ENCODE measurements at regions not wholly inside any gene's neighbourhood (a gene's known extent, or its start where the extent isn't known, plus 50 kb on each side); places are given as distances from the start of the nearest gene placed in this dataset.

DNA sequence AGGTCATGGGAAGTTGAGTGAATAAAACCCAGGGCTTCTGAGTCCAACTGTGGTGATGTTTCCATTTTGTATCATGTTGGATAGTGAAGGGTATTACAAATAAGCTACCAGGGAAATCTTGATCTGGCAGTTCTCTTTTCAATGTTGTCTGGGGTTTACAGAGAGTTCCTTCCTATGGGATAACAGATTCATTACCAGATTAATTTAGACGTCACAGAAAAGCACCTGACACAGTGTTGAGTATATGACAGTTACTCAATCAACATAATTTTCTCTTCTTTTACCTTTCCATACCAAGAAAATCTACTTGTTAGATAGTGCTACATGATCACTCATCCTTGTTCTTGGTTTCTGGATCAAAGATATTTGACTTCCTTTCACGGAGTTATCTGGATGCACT lies 270.9 kb downstream of the ACTL7B start:
- no peak for FAIRE-seq
- Histone ChIP-seq H3K9ac (ENCODE audit: insufficient read depth, low read depth, low read length) (no peak overlapping the region), H3K27ac (ENCODE audit: extremely low read length, insufficient read depth, low read length) (no peak overlapping the region), H3K4me2 (ENCODE audit: low read depth, low read length) (no peak overlapping the region), H3K4me1 (ENCODE audit: insufficient read depth, low read length) (peaks cover 5% of the 10 kb centered on the region; the same call in 1 of the 2 replicates), H3K9me3 (ENCODE audit: low read length) (no peaks in the 10 kb centered on the region), H3K79me2 (ENCODE audit: insufficient read depth, low read length) (no peaks in the 10 kb centered on the region), H4K20me1 (ENCODE audit: insufficient read depth, low read length) (no peaks in the 10 kb centered on the region), H2AFZ (ENCODE audit: low read length) (no peak overlapping the region), H3K36me3 (replicated peaks in 1 of 2; ENCODE audit: control insufficient read depth in 1 of 2, insufficient read depth in 2 of 2, low read length in 2 of 2) (no peaks in the 10 kb centered on the region), H3K27me3 (ENCODE audit: control insufficient read depth in 1 of 2, insufficient read depth in 2 of 2, low read length in 2 of 2) (no peaks in the 10 kb centered on the region), H3K4me3 (replicated peaks in 1 of 3; ENCODE audit: insufficient read depth in 1 of 3, low read depth in 2 of 3, low read length in 3 of 3) (no peak overlapping the region)
- in situ Hi-C loops (cut with HindIII; ENCODE audit: extremely low pct_ligation_motif_present, low pct_unique_long_range_greater_than_20kb): no loop called here
- 25% methylated on average over 2 of the region's 2 CpGs for WGBS (ENCODE audit: low lambda C conversion rate)
- no TSS peak for BruUV-seq (replicated peaks)
- ATAC-seq: no peak
- no peak for TF ChIP-seq ZNF556 (CRISPR knock-in tag; IDR thresholded peaks at IDR 0.05; ENCODE audit: borderline replicate concordance)
- no peak for TF ChIP-seq YEATS2 (CRISPR knock-in tag; IDR thresholded peaks at IDR 0.05; ENCODE audit: borderline replicate concordance)
- TF ChIP-seq ZNF788 (CRISPR knock-in tag; IDR thresholded peaks at IDR 0.05; ENCODE audit: borderline replicate concordance): no peak
- no peak for TF ChIP-seq TGIF2 (CRISPR knock-in tag; IDR thresholded peaks at IDR 0.05)
- no peak for TF ChIP-seq EHMT2 (IDR thresholded peaks at IDR 0.05; ENCODE audit: borderline replicate concordance, low read depth, low read length)
- TF ChIP-seq SCMH1 (CRISPR knock-in tag; IDR thresholded peaks at IDR 0.05; ENCODE audit: borderline replicate concordance): no peak
- TF ChIP-seq, protein P1, sequence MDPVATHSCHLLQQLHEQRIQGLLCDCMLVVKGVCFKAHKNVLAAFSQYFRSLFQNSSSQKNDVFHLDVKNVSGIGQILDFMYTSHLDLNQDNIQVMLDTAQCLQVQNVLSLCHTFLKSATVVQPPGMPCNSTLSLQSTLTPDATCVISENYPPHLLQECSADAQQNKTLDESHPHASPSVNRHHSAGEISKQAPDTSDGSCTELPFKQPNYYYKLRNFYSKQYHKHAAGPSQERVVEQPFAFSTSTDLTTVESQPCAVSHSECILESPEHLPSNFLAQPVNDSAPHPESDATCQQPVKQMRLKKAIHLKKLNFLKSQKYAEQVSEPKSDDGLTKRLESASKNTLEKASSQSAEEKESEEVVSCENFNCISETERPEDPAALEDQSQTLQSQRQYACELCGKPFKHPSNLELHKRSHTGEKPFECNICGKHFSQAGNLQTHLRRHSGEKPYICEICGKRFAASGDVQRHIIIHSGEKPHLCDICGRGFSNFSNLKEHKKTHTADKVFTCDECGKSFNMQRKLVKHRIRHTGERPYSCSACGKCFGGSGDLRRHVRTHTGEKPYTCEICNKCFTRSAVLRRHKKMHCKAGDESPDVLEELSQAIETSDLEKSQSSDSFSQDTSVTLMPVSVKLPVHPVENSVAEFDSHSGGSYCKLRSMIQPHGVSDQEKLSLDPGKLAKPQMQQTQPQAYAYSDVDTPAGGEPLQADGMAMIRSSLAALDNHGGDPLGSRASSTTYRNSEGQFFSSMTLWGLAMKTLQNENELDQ (CRISPR knock-in tag; IDR thresholded peaks at IDR 0.05; ENCODE audit: borderline replicate concordance): no peak
- no peak for TF ChIP-seq ZFP36 (IDR thresholded peaks at IDR 0.05; ENCODE audit: borderline replicate concordance, low read depth, low read length, partially characterized antibody)
- no peak for TF ChIP-seq NAIF1 (CRISPR knock-in tag; IDR thresholded peaks at IDR 0.05; ENCODE audit: borderline replicate concordance)
- TF ChIP-seq PPARG (CRISPR knock-in tag; conservative IDR thresholded peaks at IDR 0.05): no peak
- TF ChIP-seq ZNF547 (CRISPR knock-in tag; IDR thresholded peaks at IDR 0.05): no peak
- no peak for TF ChIP-seq ATF7 (IDR thresholded peaks at IDR 0.05)
- TF ChIP-seq ATF7 (CRISPR knock-in tag; IDR thresholded peaks at IDR 0.05): no peak
- no peak for TF ChIP-seq ZNF12 (CRISPR knock-in tag; IDR thresholded peaks at IDR 0.05)
- no peak for TF ChIP-seq ZIK1 (CRISPR knock-in tag; IDR thresholded peaks at IDR 0.05; ENCODE audit: borderline replicate concordance, low read depth)
- no peak for TF ChIP-seq NRL (CRISPR knock-in tag; IDR thresholded peaks at IDR 0.05; ENCODE audit: borderline replicate concordance)
- no peak for TF ChIP-seq ZBTB7B (CRISPR knock-in tag; IDR thresholded peaks at IDR 0.05)
- TF ChIP-seq, protein P2, sequence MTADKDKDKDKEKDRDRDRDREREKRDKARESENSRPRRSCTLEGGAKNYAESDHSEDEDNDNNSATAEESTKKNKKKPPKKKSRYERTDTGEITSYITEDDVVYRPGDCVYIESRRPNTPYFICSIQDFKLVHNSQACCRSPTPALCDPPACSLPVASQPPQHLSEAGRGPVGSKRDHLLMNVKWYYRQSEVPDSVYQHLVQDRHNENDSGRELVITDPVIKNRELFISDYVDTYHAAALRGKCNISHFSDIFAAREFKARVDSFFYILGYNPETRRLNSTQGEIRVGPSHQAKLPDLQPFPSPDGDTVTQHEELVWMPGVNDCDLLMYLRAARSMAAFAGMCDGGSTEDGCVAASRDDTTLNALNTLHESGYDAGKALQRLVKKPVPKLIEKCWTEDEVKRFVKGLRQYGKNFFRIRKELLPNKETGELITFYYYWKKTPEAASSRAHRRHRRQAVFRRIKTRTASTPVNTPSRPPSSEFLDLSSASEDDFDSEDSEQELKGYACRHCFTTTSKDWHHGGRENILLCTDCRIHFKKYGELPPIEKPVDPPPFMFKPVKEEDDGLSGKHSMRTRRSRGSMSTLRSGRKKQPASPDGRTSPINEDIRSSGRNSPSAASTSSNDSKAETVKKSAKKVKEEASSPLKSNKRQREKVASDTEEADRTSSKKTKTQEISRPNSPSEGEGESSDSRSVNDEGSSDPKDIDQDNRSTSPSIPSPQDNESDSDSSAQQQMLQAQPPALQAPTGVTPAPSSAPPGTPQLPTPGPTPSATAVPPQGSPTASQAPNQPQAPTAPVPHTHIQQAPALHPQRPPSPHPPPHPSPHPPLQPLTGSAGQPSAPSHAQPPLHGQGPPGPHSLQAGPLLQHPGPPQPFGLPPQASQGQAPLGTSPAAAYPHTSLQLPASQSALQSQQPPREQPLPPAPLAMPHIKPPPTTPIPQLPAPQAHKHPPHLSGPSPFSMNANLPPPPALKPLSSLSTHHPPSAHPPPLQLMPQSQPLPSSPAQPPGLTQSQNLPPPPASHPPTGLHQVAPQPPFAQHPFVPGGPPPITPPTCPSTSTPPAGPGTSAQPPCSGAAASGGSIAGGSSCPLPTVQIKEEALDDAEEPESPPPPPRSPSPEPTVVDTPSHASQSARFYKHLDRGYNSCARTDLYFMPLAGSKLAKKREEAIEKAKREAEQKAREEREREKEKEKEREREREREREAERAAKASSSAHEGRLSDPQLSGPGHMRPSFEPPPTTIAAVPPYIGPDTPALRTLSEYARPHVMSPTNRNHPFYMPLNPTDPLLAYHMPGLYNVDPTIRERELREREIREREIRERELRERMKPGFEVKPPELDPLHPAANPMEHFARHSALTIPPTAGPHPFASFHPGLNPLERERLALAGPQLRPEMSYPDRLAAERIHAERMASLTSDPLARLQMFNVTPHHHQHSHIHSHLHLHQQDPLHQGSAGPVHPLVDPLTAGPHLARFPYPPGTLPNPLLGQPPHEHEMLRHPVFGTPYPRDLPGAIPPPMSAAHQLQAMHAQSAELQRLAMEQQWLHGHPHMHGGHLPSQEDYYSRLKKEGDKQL (CRISPR knock-in tag; IDR thresholded peaks at IDR 0.05; ENCODE audit: low read depth): no peak
- TF ChIP-seq MBNL3 (CRISPR knock-in tag; conservative IDR thresholded peaks at IDR 0.05): no peak
- DNase-seq (ENCODE audit: low spot score): no peak
- ChIA-PET POLR2A (no interaction called here), CTCF (ENCODE audit: low intra/inter-chr PET ratio, low total read pairs) (no interaction called here)
- intact Hi-C loops (cut with micrococcal nuclease; ENCODE audit: unreplicated experiment): no loop called here

All from HepG2 (cell line).